GM23338 (cell line): ENCODE measurements at regions not wholly inside any gene's neighbourhood (a gene's known extent, or its start where the extent isn't known, plus 50 kb on each side); places are given as distances from the start of the nearest gene placed in this dataset.

Experiments used
- CREB1 ChIP-seq: fragments of 250-450 bp; sonication (Bioruptor Pico); IDR thresholded peaks from 2 replicates; pipeline ENCODE4 v1.5.0; 2020; ENCODE audit warnings: low read depth, mild to moderate bottlenecking, moderate library complexity
- EZH2 ChIP-seq: fragments of 200-600 bp; sonication (generic); IDR thresholded peaks from one replicate; pipeline ENCODE4 v1.8.0; 2017; ENCODE audit warnings: antibody characterized with exemption, mild to moderate bottlenecking, low read depth; ENCODE audit not compliant: unreplicated experiment
- EZH2phosphoT487 ChIP-seq: fragments of 200-600 bp; sonication (generic); IDR thresholded peaks from one replicate; pipeline ENCODE4 v1.8.1; 2018; ENCODE audit warnings: antibody characterized with exemption; ENCODE audit not compliant: unreplicated experiment
- JUNB ChIP-seq: IDR thresholded peaks from one replicate; pipeline ENCODE4 v1.6.1; 2016; ENCODE audit warnings: antibody characterized with exemption; ENCODE audit not compliant: unreplicated experiment
- NANOG ChIP-seq: IDR thresholded peaks from 2 replicates; pipeline ENCODE4 v1.6.1; 2016; ENCODE audit warnings: antibody characterized with exemption, borderline replicate concordance
- POLR2AphosphoS5 ChIP-seq: IDR thresholded peaks from 2 replicates; pipeline ENCODE4 v1.6.1; 2016; ENCODE audit warnings: antibody characterized with exemption, low read depth
- STAT1 ChIP-seq: IDR thresholded peaks from one replicate; pipeline ENCODE4 v1.6.1; 2016; ENCODE audit warnings: antibody characterized with exemption; ENCODE audit not compliant: unreplicated experiment
- ZNF114 ChIP-seq: fragments of 250-450 bp; sonication (Bioruptor Pico); IDR thresholded peaks from 2 replicates; pipeline ENCODE4 v1.5.0; 2020; ENCODE audit warnings: mild to moderate bottlenecking, moderate library complexity
- ZNF331 ChIP-seq: fragments of 250-450 bp; sonication (Bioruptor Pico); IDR thresholded peaks from 2 replicates; pipeline ENCODE4 v1.5.0; 2020; ENCODE audit warnings: low read depth, mild to moderate bottlenecking, moderate library complexity
- TF ChIP-seq, protein P1 (sequence below), 2 experiments: fragments of 200-600 bp in 1 of 2; sonication (generic) in 1 of 2; conservative IDR thresholded peaks; 2 replicates each; pipeline versions ENCODE4 v1.5.1 to v1.6.1; 2016 to 2017; ENCODE audit warnings: antibody characterized with exemption in 2 of 2, low read depth in 2 of 2, mild to moderate bottlenecking in 2 of 2, moderate library complexity in 1 of 2
- TF ChIP-seq, protein P2 (sequence below): IDR thresholded peaks from one replicate; pipeline ENCODE4 v1.6.1; 2018; ENCODE audit warnings: antibody characterized with exemption; ENCODE audit not compliant: unreplicated experiment
- TF ChIP-seq, protein P3 (sequence below): IDR thresholded peaks from 2 replicates; pipeline ENCODE4 v1.6.1; 2016; ENCODE audit warnings: antibody characterized with exemption
- TF ChIP-seq, protein P4 (sequence below): fragments of 250-450 bp; sonication (Bioruptor Pico); IDR thresholded peaks from 2 replicates; pipeline ENCODE4 v1.5.0; 2020; ENCODE audit warnings: mild to moderate bottlenecking, moderate library complexity

DNA sequence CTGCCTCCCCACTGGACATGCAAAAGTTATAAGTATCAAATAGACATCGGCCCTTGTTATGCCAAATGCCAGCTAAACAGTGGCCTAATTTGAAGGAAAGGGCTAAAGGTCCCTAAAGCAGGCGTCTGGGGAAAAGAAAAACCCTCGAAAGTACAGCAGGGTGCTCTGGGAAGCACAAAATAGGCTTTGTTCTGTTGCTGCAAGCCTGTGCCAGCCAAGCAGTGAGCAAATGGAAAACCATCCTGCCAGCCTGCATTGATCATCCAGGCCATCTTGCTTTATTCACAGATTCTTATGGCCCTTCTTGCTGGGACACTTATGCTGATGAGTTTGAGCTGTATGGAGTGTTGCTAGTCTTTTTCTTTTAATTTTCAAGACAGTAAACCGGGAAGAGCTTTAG, 62.2 kb upstream of the PLEKHG1 start:
- TF ChIP-seq, protein P1, sequence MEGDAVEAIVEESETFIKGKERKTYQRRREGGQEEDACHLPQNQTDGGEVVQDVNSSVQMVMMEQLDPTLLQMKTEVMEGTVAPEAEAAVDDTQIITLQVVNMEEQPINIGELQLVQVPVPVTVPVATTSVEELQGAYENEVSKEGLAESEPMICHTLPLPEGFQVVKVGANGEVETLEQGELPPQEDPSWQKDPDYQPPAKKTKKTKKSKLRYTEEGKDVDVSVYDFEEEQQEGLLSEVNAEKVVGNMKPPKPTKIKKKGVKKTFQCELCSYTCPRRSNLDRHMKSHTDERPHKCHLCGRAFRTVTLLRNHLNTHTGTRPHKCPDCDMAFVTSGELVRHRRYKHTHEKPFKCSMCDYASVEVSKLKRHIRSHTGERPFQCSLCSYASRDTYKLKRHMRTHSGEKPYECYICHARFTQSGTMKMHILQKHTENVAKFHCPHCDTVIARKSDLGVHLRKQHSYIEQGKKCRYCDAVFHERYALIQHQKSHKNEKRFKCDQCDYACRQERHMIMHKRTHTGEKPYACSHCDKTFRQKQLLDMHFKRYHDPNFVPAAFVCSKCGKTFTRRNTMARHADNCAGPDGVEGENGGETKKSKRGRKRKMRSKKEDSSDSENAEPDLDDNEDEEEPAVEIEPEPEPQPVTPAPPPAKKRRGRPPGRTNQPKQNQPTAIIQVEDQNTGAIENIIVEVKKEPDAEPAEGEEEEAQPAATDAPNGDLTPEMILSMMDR (conservative IDR thresholded peaks at IDR 0.05; ENCODE audit: low read depth in 2 of 2), result no peak
- TF ChIP-seq CREB1 (no peak), EZH2 (no peak), EZH2phosphoT487 (no peak), JUNB (no peak), POLR2AphosphoS5 (no peak), ZNF114 (CRISPR knock-in tag) (no peak), ZNF331 (CRISPR knock-in tag) (no peak), NANOG (no peak), STAT1 (no peak)
- TF ChIP-seq, protein P2, sequence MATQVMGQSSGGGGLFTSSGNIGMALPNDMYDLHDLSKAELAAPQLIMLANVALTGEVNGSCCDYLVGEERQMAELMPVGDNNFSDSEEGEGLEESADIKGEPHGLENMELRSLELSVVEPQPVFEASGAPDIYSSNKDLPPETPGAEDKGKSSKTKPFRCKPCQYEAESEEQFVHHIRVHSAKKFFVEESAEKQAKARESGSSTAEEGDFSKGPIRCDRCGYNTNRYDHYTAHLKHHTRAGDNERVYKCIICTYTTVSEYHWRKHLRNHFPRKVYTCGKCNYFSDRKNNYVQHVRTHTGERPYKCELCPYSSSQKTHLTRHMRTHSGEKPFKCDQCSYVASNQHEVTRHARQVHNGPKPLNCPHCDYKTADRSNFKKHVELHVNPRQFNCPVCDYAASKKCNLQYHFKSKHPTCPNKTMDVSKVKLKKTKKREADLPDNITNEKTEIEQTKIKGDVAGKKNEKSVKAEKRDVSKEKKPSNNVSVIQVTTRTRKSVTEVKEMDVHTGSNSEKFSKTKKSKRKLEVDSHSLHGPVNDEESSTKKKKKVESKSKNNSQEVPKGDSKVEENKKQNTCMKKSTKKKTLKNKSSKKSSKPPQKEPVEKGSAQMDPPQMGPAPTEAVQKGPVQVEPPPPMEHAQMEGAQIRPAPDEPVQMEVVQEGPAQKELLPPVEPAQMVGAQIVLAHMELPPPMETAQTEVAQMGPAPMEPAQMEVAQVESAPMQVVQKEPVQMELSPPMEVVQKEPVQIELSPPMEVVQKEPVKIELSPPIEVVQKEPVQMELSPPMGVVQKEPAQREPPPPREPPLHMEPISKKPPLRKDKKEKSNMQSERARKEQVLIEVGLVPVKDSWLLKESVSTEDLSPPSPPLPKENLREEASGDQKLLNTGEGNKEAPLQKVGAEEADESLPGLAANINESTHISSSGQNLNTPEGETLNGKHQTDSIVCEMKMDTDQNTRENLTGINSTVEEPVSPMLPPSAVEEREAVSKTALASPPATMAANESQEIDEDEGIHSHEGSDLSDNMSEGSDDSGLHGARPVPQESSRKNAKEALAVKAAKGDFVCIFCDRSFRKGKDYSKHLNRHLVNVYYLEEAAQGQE, result no peak
- TF ChIP-seq, protein P3, sequence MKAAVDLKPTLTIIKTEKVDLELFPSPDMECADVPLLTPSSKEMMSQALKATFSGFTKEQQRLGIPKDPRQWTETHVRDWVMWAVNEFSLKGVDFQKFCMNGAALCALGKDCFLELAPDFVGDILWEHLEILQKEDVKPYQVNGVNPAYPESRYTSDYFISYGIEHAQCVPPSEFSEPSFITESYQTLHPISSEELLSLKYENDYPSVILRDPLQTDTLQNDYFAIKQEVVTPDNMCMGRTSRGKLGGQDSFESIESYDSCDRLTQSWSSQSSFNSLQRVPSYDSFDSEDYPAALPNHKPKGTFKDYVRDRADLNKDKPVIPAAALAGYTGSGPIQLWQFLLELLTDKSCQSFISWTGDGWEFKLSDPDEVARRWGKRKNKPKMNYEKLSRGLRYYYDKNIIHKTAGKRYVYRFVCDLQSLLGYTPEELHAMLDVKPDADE, result no peak
- TF ChIP-seq, protein P4, sequence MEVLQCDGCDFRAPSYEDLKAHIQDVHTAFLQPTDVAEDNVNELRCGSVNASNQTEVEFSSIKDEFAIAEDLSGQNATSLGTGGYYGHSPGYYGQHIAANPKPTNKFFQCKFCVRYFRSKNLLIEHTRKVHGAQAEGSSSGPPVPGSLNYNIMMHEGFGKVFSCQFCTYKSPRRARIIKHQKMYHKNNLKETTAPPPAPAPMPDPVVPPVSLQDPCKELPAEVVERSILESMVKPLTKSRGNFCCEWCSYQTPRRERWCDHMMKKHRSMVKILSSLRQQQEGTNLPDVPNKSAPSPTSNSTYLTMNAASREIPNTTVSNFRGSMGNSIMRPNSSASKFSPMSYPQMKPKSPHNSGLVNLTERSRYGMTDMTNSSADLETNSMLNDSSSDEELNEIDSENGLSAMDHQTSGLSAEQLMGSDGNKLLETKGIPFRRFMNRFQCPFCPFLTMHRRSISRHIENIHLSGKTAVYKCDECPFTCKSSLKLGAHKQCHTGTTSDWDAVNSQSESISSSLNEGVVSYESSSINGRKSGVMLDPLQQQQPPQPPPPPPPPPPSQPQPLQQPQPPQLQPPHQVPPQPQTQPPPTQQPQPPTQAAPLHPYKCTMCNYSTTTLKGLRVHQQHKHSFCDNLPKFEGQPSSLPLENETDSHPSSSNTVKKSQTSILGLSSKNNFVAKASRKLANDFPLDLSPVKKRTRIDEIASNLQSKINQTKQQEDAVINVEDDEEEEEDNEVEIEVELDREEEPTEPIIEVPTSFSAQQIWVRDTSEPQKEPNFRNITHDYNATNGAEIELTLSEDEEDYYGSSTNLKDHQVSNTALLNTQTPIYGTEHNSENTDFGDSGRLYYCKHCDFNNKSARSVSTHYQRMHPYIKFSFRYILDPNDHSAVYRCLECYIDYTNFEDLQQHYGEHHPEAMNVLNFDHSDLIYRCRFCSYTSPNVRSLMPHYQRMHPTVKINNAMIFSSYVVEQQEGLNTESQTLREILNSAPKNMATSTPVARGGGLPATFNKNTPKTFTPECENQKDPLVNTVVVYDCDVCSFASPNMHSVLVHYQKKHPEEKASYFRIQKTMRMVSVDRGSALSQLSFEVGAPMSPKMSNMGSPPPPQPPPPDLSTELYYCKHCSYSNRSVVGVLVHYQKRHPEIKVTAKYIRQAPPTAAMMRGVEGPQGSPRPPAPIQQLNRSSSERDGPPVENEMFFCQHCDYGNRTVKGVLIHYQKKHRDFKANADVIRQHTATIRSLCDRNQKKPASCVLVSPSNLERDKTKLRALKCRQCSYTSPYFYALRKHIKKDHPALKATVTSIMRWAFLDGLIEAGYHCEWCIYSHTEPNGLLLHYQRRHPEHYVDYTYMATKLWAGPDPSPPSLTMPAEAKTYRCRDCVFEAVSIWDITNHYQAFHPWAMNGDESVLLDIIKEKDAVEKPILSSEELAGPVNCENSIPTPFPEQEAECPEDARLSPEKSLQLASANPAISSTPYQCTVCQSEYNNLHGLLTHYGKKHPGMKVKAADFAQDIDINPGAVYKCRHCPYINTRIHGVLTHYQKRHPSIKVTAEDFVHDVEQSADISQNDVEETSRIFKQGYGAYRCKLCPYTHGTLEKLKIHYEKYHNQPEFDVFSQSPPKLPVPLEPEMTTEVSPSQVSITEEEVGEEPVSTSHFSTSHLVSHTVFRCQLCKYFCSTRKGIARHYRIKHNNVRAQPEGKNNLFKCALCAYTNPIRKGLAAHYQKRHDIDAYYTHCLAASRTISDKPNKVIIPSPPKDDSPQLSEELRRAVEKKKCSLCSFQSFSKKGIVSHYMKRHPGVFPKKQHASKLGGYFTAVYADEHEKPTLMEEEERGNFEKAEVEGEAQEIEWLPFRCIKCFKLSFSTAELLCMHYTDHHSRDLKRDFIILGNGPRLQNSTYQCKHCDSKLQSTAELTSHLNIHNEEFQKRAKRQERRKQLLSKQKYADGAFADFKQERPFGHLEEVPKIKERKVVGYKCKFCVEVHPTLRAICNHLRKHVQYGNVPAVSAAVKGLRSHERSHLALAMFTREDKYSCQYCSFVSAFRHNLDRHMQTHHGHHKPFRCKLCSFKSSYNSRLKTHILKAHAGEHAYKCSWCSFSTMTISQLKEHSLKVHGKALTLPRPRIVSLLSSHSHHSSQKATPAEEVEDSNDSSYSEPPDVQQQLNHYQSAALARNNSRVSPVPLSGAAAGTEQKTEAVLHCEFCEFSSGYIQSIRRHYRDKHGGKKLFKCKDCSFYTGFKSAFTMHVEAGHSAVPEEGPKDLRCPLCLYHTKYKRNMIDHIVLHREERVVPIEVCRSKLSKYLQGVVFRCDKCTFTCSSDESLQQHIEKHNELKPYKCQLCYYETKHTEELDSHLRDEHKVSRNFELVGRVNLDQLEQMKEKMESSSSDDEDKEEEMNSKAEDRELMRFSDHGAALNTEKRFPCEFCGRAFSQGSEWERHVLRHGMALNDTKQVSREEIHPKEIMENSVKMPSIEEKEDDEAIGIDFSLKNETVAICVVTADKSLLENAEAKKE (CRISPR knock-in tag), result no peak
